Endothelial cell of umbilical vein (primary cell): ENCODE measurements at regions not wholly inside any gene's neighbourhood (a gene's known extent, or its start where the extent isn't known, plus 50 kb on each side); places are given as distances from the start of the nearest gene placed in this dataset.

Experiments
- BruUV-seq: library from RNA; stranded (reverse); fragments of 400-500 nt; replicated peaks from 2 replicates; lab custom pipeline; 2021; lab: Mats Ljungman, UMichigan
- CTCF ChIA-PET: fragments of 300-600, 350-600 bp; sonication (Branson Sonifier 250); formaldehyde crosslinking; loops from one replicate; lab custom pipeline; 2021; ENCODE audit warnings: antibody characterized with exemption, inconsistent platforms; lab: Charles Lee
- POLR2A ChIA-PET: fragments of 300-600, 350-600 bp; sonication (Branson Sonifier 250); formaldehyde crosslinking; loops from one replicate; lab custom pipeline; 2021; ENCODE audit warnings: antibody characterized with exemption, inconsistent platforms; lab: Charles Lee
- DNase-seq: peaks from one replicate; pipeline ENCODE4 v3.0.0-alpha.2; 2011; ENCODE audit warnings: low read depth, low spot score
- FAIRE-seq: peaks from 2 replicates; lab custom pipeline; 2011; peaks lifted over from hg19 to GRCh38; lab: Jason Lieb, UNC
- H2AFZ ChIP-seq: 2 replicates; pipeline ENCODE4 v1.6.0; 2012; ENCODE audit warnings: low read depth, low read length, control low read depth, inconsistent platforms
- H3K27ac ChIP-seq: 2 replicates; pipeline ENCODE4 v1.5.1; 2011; ENCODE audit warnings: low read depth, mild to moderate bottlenecking, control low read depth, low read length, moderate library complexity; ENCODE audit not compliant: insufficient read depth
- H3K27me3 ChIP-seq, 2 experiments: 2 replicates each; pipeline versions ENCODE4 v1.6.0 to v1.6.1; 2011; ENCODE audit warnings: low read length in 2 of 2, mixed read lengths in 1 of 2; ENCODE audit not compliant: control insufficient read depth in 2 of 2, insufficient read depth in 2 of 2
- H3K36me3 ChIP-seq, 2 experiments: 2 replicates in 1 of 2; 3 replicates in 1 of 2; pipeline ENCODE4 v1.5.1; 2011; ENCODE audit warnings: low read length in 2 of 2, mild to moderate bottlenecking in 1 of 2, moderate library complexity in 1 of 2; ENCODE audit not compliant: control insufficient read depth in 2 of 2, insufficient read depth in 2 of 2; ENCODE audit errors: extremely low read depth in 1 of 2
- H3K4me1 ChIP-seq: 3 replicates; pipeline ENCODE4 v1.5.1; 2011; ENCODE audit warnings: mild to moderate bottlenecking, low read length; ENCODE audit not compliant: control insufficient read depth, insufficient read depth; ENCODE audit errors: extremely low read depth
- H3K4me2 ChIP-seq: 2 replicates; pipeline ENCODE4 v1.6.1; 2011; ENCODE audit warnings: low read length, control low read depth, mixed read lengths; ENCODE audit not compliant: insufficient read depth
- H3K4me3 ChIP-seq, 3 experiments: fragments of 200-600 bp in 1 of 3; sonication (generic), shearing (Covaris generic) in 1 of 3; replicated peaks in 1 of 3; 2 replicates each; pipeline ENCODE4 v1.5.1; 2011 to 2016; ENCODE audit warnings: control low read depth in 3 of 3, low read length in 3 of 3, mild to moderate bottlenecking in 2 of 3, inconsistent platforms in 1 of 3, low read depth in 1 of 3, moderate library complexity in 1 of 3; ENCODE audit not compliant: insufficient read depth in 1 of 3
- H3K79me2 ChIP-seq: 2 replicates; pipeline ENCODE4 v1.6.0; 2012; ENCODE audit warnings: low read length, inconsistent platforms; ENCODE audit not compliant: control insufficient read depth, insufficient read depth
- H3K9ac ChIP-seq: replicated peaks from 2 replicates; pipeline ENCODE3; 2011; ENCODE audit warnings: low read length, control low read depth; ENCODE audit not compliant: insufficient read depth; ENCODE audit errors: extremely low read depth
- H3K9me1 ChIP-seq: replicated peaks from 3 replicates; pipeline ENCODE4 v1.6.0; 2011; ENCODE audit warnings: mild to moderate bottlenecking, low read length; ENCODE audit not compliant: control insufficient read depth, insufficient read depth; ENCODE audit errors: extremely low read depth
- H3K9me3 ChIP-seq: replicated peaks from 2 replicates; pipeline ENCODE4 v1.5.1; 2012; ENCODE audit warnings: low read length, inconsistent platforms; ENCODE audit not compliant: control insufficient read depth, insufficient read depth
- H4K20me1 ChIP-seq: replicated peaks from 2 replicates; pipeline ENCODE3; 2011; ENCODE audit warnings: mild to moderate bottlenecking, low read length; ENCODE audit not compliant: control insufficient read depth, insufficient read depth; ENCODE audit errors: extremely low read depth
- CTCF ChIP-seq, 2 donors: IDR thresholded peaks; 1 replicate in 1 of 2; 2 replicates in 1 of 2; pipeline ENCODE4 v1.5.1; 2011; ENCODE audit warnings: low read length in 2 of 2, mild to moderate bottlenecking in 2 of 2, moderate library complexity in 2 of 2, control low read depth in 1 of 2, inconsistent platforms in 1 of 2, low read depth in 1 of 2; ENCODE audit not compliant: insufficient read depth in 1 of 2; ENCODE audit errors: extremely low read depth in 1 of 2
- FOS ChIP-seq: IDR thresholded peaks from 2 replicates; pipeline ENCODE4 v1.6.1; 2011; ENCODE audit warnings: mild to moderate bottlenecking, low read length, moderate library complexity, borderline replicate concordance; ENCODE audit not compliant: insufficient read depth
- MYC ChIP-seq: IDR thresholded peaks from one replicate; pipeline ENCODE4 v1.6.1; 2011; ENCODE audit warnings: mild to moderate bottlenecking, low read depth, low read length
- POLR2A ChIP-seq: IDR thresholded peaks from 2 replicates; pipeline ENCODE4 v1.6.1; 2012; ENCODE audit warnings: low read depth, mild to moderate bottlenecking, control low read depth, low read length
- dilution Hi-C: fragments of 300-500 bp; cut with MboI; formaldehyde crosslinking; loops from one replicate; pipeline ENCODE4 v1.15.0; 2019; ENCODE audit warnings: low sequenced_read_pairs; ENCODE audit not compliant: extremely low pct_ligation_motif_present
- intact Hi-C: fragments of 100-400 bp; cut with micrococcal nuclease; formaldehyde crosslinking; loops from one replicate; pipeline ENCODE4 v1.10.0; 2022

GRCh38 chrX:30161043-30161442 is 54.3 kb upstream of the MAGEB2 start:
- CTCF ChIA-PET: interaction anchor here (0.6 kb wide), 1 partner anchor 343 kb away, joined by 3 read pairs; no protein-coding TSS in a partner anchor

More at GRCh38 chrX:30161043-30161442, 54.3 kb upstream of the MAGEB2 start:
- H3K9me1 ChIP-seq: no peaks in the 10 kb centered on the region
- DNase-seq: no peak
- POLR2A ChIA-PET: no interaction called here
- no peak overlapping the region for H2AFZ ChIP-seq
- H3K36me3 ChIP-seq: no peaks in the 10 kb centered on the region
- H3K9ac ChIP-seq: no peak overlapping the region
- BruUV-seq: no TSS peak
- H3K27me3 ChIP-seq: no peaks in the 10 kb centered on the region
- no peak overlapping the region for H3K4me3 ChIP-seq
- no peaks in the 10 kb centered on the region for H4K20me1 ChIP-seq
- H3K27ac ChIP-seq: no peak overlapping the region
- no peak for FAIRE-seq
- H3K9me3 ChIP-seq: no peaks in the 10 kb centered on the region
- no peaks in the 10 kb centered on the region for H3K4me1 ChIP-seq
- no peak for TF ChIP-seq FOS
- TF ChIP-seq MYC: no peak
- no peak for TF ChIP-seq POLR2A
- TF ChIP-seq CTCF (IDR thresholded peaks at IDR 0.05; ENCODE audit: extremely low read depth in 1 of 2, insufficient read depth in 1 of 2, low read depth in 1 of 2, low read length in 2 of 2): no peak
- no peaks in the 10 kb centered on the region for H3K79me2 ChIP-seq
- dilution Hi-C loops (no loop called here), intact Hi-C loops (no loop called here)
- no peak overlapping the region for H3K4me2 ChIP-seq
